T-helper 1 cell treated with Interleukin-12 subunit alpha and Interleukin-12 subunit beta and Interleukin-4 antibody, amounts not matched to agents 30 μg/mL and 1 μg/mL, for 36 hours (primary cell): ENCODE measurements at regions not wholly inside any gene's neighbourhood (a gene's known extent, or its start where the extent isn't known, plus 50 kb on each side); places are given as distances from the start of the nearest gene placed in this dataset.
"Not testable (repeated sequence)": the region's sequence is repeated elsewhere in the genome, so short reads cannot be mapped to it uniquely, and the experiment has no call there.

Experiments used
- H3K27ac Mint-ChIP-seq: one replicate; pipeline ENCODE4 v1.8.0; 2021; ENCODE audit warnings: mild to moderate bottlenecking, mixed read lengths
- H3K27me3 Mint-ChIP-seq: one replicate; pipeline ENCODE4 v1.8.0; 2021; ENCODE audit warnings: low read depth, mixed read lengths
- H3K36me3 Mint-ChIP-seq: one replicate; pipeline ENCODE4 v1.8.0; 2021; ENCODE audit warnings: low read depth, mixed read lengths
- H3K4me1 Mint-ChIP-seq: one replicate; pipeline ENCODE4 v1.8.0; 2021; ENCODE audit warnings: low read depth, mixed read lengths
- H3K4me3 Mint-ChIP-seq: one replicate; pipeline ENCODE4 v1.8.0; 2021; ENCODE audit warnings: mild to moderate bottlenecking, moderate library complexity, mixed read lengths
- H3K9me3 Mint-ChIP-seq: one replicate; pipeline ENCODE4 v1.8.0; 2021; ENCODE audit warnings: mixed read lengths

DNA sequence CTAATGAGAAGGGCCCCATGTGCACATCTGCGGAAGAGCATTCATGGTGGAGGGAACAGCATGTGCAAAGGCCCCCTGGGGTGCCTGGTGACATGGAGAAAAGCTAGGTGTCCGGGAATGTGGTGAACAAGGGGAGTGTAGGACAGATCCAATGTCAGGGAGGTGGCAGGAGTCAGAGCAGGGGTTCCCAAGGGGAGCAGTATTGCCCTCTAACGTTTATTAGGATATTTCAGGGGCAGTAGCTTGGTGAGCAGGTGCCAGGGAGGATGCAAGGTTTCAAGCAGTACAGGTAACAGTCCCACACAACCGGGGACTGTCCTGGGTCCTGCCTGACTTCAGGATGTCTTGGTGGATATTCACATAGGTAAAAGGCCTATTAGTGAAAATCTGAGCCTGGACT lies 209.6 kb downstream of the EMX2 start:
- no peak overlapping the region for H3K27ac Mint-ChIP-seq
- H3K36me3 Mint-ChIP-seq, result no peaks in the 10 kb centered on the region
- H3K9me3 Mint-ChIP-seq, result no peaks in the 10 kb centered on the region
- peaks cover 4% of the 10 kb centered on the region for H3K27me3 Mint-ChIP-seq
- no peaks in the 10 kb centered on the region for H3K4me1 Mint-ChIP-seq
- no peak overlapping the region for H3K4me3 Mint-ChIP-seq

DNA sequence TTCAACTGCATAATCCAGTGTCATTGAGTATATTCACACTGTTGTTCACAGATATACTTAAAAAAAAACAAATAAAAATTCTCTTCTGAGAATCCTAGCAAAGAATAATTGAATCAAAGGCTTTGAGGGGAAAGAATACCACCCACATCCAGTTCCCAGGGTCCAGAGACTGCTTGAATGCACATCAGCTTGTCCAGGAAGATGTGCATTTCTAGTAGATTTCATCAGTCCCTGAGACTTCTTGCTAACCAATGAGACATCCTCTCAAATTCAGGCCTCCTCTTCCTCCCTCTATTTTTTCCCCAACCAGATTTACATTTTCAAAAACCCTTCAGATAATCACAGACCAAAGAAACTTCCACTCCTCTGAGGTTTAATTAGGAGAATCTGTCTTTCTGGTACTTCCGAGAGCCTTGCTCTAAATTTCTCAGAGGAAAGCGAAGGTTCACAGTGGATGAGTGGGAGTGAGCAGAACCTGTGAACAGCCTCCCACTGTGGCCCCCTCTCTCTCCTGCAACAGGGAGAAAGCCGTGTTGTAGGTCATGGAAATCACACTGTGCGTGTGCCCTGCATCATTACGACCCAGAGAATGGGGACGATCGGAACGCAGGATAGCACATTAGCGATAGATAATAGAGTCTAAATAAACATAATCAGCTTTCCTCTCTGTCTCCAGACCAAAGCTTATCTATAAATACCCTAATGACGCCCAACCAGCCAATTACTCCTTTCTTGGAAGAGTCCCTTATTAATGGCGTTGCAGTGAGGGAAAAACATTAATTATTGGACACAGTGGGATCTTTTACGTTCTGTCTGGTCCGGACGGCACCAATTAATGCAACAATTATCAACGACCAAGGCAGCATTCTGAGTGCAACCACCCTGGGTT lies 212.5 kb downstream of the EMX2 start:
- no peaks in the 10 kb centered on the region for H3K4me1 Mint-ChIP-seq
- H3K9me3 Mint-ChIP-seq, result no peaks in the 10 kb centered on the region
- no peak overlapping the region for H3K27ac Mint-ChIP-seq
- H3K36me3 Mint-ChIP-seq, result no peaks in the 10 kb centered on the region
- H3K27me3 Mint-ChIP-seq, result peaks cover 7% of the 10 kb centered on the region
- H3K4me3 Mint-ChIP-seq, result no peak overlapping the region

DNA sequence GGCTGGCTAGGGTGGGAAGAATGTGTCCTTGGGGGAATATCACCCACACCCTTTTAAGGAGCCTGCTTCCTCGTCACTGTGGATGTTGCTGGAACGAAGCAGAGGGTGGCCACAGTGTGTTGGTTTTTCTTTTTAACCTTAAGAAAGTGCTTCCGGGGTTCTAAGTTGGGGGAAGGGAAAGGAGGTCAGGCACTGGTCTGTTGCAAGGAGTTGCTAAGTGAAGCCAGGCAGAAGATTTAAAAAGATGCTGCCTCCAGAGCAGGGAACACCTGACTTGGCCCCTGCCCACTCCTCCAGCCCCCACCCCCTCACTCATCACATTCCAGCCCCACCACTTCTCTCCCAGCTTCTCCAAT lies 213.1 kb downstream of the EMX2 start:
- Mint-ChIP-seq H3K4me1 (no peaks in the 10 kb centered on the region), H3K9me3 (no peaks in the 10 kb centered on the region), H3K36me3 (no peaks in the 10 kb centered on the region), H3K27ac (no peak overlapping the region), H3K4me3 (no peak overlapping the region), H3K27me3 (peaks cover 7% of the 10 kb centered on the region)

DNA sequence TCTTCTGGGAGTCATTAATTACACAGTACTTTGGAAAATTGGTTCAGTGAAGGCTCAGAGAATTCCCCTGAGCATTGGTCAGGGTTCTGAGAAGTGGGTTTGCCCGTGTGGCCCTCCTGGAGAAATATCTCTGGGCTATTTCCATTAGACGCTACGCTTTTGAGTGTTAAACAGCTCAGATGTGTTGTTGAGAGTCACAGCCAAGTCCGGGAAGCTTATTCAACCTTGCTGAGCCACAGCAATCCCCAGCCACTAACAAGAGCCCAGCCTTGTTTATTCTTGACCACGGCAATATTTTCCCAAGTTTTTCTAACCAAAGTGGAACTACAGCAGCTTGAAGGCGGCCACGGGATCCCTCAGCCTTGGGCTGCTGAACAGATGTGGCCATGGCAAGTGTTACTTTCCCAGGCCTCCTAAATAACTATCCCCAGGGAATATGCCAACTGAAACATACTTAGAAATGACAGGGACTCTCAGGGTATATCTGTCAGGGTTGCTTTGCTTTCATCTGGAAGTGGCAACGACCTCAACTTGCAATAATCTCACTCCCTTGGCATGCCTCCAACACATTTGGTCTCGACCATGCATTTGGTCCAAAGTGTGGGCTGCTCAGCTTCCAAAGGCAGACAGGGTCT lies 214.7 kb downstream of the EMX2 start:
- no peak overlapping the region for H3K4me3 Mint-ChIP-seq
- peaks cover 7% of the 10 kb centered on the region for H3K27me3 Mint-ChIP-seq
- no peaks in the 10 kb centered on the region for H3K9me3 Mint-ChIP-seq
- no peak overlapping the region for H3K27ac Mint-ChIP-seq
- no peaks in the 10 kb centered on the region for H3K36me3 Mint-ChIP-seq
- H3K4me1 Mint-ChIP-seq, result no peaks in the 10 kb centered on the region

DNA sequence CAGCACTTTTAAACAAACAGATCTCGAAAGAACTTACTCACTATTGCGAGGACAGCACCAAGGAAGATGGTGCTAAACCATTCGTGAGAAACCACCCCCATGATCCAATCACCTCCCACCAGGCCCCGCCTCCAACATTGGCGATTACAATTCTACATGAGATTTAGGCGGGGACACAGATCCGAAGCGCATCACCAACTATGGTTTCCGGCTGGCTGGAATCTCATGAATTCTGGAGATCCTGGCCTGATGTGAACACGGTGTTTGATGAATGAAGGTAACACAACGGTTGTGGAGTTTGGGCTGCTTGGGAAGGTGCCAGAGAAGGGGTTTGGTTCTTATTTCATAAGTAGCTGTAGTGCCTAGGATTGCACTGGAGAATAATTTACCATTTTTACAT lies 216.7 kb downstream of the EMX2 start:
- no peak overlapping the region for H3K27ac Mint-ChIP-seq
- H3K27me3 Mint-ChIP-seq, result peaks cover 11% of the 10 kb centered on the region
- no peaks in the 10 kb centered on the region for H3K9me3 Mint-ChIP-seq
- H3K4me3 Mint-ChIP-seq, result no peak overlapping the region
- H3K36me3 Mint-ChIP-seq, result no peaks in the 10 kb centered on the region
- H3K4me1 Mint-ChIP-seq, result no peaks in the 10 kb centered on the region

DNA sequence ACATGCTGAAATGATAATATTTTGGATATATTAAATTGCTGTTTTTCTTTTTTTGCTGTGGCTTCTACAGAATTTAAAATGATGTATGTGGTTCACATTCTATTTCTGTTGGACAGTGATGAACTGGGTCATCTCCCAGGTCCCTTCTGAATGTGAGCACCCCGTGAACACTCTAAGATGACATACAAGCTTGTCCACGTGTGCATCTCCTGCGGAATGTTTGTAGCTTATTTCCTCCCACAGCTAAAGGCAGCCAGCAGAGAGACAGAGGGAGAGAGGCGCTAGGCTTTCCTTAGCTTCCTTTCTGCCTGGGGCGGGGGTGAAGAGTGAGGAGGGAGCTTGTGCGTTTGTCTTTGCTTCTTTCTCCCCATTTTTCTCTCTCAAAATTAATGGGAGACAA lies 219.1 kb downstream of the EMX2 start:
- Mint-ChIP-seq H3K27me3 (peaks cover 7% of the 10 kb centered on the region), H3K36me3 (no peaks in the 10 kb centered on the region), H3K4me1 (no peaks in the 10 kb centered on the region), H3K27ac (no peak overlapping the region), H3K4me3 (no peak overlapping the region), H3K9me3 (no peaks in the 10 kb centered on the region)

DNA sequence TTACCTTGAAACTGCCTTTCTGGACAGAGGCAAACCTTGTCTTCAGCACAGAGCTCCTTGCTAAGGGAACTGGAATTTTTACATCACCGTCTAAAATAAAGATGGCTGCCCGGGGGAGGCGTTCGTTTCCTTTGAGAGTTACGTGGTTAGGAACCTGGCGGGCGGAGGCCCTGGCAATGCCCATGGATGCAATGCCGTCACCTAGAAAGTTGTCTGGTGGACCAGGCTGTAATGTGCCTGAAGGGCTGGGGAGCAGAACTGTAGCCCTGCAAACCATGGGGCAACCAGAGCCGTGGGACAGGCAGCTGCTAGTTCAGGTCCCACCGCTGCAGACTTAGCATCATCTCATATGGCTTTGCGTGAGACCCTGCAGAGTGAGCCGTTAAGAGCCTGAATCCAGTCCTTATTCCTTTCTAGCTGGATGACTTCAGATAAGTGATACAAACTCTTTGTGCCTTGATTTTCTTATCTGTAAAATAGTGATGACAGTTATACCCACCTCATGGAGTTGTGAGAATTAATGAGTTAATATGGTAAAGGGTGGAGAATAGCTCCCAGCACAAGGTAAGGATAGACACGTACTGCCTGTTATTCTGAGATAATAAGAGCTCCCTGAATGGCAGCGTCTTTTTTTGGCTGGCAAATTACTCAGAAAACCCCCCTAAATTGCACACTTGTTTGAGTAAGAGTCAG lies 219.7 kb downstream of the EMX2 start:
- no peak overlapping the region for H3K4me3 Mint-ChIP-seq
- H3K4me1 Mint-ChIP-seq, result no peaks in the 10 kb centered on the region
- H3K27me3 Mint-ChIP-seq, result peaks cover 7% of the 10 kb centered on the region
- no peaks in the 10 kb centered on the region for H3K36me3 Mint-ChIP-seq
- no peak overlapping the region for H3K27ac Mint-ChIP-seq
- no peaks in the 10 kb centered on the region for H3K9me3 Mint-ChIP-seq

DNA sequence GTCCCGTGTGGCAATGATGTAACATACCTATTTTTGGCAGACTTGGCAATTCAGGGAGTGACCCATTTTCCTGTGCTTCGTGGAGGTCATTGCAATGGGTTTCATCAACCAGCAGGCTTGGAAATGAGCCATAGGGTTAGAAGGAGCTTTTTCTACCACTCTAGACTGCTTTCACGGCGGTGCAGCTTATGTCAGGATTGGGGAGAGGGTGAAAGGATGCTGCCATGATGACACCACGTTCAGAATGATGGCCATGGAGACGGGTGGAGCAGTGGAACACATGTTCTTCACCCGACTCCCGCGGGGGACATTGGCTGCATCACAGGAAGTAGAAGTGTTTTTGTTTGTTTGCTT lies 220.2 kb downstream of the EMX2 start:
- Mint-ChIP-seq H3K27ac (no peak overlapping the region), H3K4me1 (no peaks in the 10 kb centered on the region), H3K27me3 (peaks cover 4% of the 10 kb centered on the region), H3K9me3 (no peaks in the 10 kb centered on the region), H3K4me3 (no peak overlapping the region), H3K36me3 (no peaks in the 10 kb centered on the region)

DNA sequence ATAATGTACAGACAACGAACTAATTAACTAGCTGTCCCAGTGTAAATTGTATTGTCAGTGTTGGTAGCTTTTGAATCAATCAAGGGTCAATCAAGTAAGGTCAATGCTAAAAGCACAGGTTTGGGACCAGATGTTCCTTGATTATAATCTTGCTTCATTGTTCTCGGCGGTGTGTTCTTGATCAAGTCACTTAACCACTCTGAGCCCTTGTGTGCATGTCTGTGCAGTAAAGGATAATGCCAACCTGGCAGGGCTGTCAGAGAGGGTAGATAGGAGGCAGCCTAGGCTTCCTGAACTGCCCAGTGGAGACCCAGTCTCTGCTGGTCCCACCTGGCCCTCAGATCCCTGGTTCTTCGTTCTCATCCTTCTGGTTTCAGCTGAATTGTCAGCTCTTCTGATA lies 221.0 kb downstream of the EMX2 start:
- peaks cover 4% of the 10 kb centered on the region for H3K27me3 Mint-ChIP-seq
- H3K27ac Mint-ChIP-seq, result no peak overlapping the region
- no peaks in the 10 kb centered on the region for H3K36me3 Mint-ChIP-seq
- no peaks in the 10 kb centered on the region for H3K9me3 Mint-ChIP-seq
- H3K4me1 Mint-ChIP-seq, result no peaks in the 10 kb centered on the region
- no peak overlapping the region for H3K4me3 Mint-ChIP-seq

DNA sequence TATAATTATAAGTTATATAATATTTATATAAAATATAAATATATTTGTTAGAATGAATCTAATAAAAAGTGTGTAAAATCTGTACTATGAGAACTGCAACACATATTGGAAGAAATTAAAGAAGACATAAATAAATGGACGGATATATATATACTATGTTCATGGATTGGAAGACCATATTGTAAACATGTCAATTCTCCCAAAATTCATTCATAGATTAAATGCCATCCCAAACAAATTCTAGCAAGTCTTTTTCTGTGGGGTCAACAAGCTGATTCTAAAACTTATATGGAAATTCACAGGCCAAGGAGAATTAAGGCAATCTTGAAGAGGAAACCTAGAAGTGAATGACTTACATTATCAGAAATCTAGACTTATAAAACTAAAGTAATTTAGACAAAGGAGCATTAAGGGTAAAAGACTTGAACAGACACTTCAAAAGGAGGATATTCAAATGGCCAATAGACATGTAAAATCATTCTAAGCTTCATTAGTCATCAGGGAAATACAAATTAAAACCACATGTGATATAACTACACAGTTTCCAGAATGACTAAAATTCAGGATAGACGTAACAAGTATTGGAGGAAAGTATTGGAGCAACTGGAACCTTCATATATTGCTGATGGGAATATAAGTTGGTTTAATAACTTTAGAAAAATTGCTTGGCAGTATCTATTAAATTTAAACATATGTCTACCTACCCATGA lies 225.9 kb downstream of the EMX2 start:
- H3K27ac Mint-ChIP-seq, result no peak overlapping the region
- H3K4me1 Mint-ChIP-seq, result no peaks in the 10 kb centered on the region
- peaks cover 9% of the 10 kb centered on the region for H3K27me3 Mint-ChIP-seq
- no peaks in the 10 kb centered on the region for H3K36me3 Mint-ChIP-seq
- H3K4me3 Mint-ChIP-seq, result no peak overlapping the region
- no peaks in the 10 kb centered on the region for H3K9me3 Mint-ChIP-seq

DNA sequence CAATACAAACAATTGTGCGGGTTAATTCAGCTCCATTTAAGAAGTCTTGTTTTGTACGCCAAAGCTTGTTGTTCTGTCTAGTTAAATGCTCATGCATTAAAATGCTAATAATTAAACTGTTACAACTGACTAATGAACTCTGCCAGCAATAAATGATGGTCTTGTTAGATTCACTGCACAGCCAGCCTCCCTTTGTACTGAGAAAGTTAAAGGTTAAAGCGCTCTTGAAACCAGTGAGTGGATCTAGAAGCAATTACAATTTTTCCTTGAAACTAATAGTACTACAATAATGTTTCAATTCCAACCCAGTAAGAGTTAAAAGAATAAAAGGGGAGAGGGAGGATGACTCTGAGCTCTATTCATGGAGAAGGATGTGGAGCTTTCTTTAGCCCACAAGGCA lies 233.0 kb downstream of the EMX2 start:
- no peak overlapping the region for H3K27ac Mint-ChIP-seq
- H3K4me1 Mint-ChIP-seq, result no peaks in the 10 kb centered on the region
- no peak overlapping the region for H3K4me3 Mint-ChIP-seq
- no peaks in the 10 kb centered on the region for H3K9me3 Mint-ChIP-seq
- no peaks in the 10 kb centered on the region for H3K27me3 Mint-ChIP-seq
- H3K36me3 Mint-ChIP-seq, result no peaks in the 10 kb centered on the region

DNA sequence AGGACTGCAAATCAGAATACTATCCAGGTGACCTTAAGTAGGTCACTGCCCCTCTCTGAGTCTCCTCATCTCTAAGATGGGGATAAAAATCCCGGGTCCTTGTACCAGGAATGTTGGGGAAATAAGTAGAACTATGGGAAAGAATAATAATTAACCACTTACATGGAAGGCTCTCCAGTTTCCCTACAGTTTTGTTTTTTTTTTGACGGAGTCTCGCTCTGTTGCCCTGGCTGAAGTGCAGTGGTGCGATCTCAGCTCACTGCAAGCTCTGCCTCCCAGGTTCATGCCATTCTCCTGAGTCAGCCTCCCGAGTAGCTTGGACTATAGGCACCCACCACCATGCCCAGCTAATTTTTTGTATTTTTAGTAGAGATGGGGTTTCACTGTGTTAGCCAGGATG lies 234.7 kb downstream of the EMX2 start:
- not testable (repeated sequence) for H3K27ac Mint-ChIP-seq, H3K9me3 Mint-ChIP-seq, H3K4me3 Mint-ChIP-seq, H3K36me3 Mint-ChIP-seq, H3K4me1 Mint-ChIP-seq, H3K27me3 Mint-ChIP-seq

DNA sequence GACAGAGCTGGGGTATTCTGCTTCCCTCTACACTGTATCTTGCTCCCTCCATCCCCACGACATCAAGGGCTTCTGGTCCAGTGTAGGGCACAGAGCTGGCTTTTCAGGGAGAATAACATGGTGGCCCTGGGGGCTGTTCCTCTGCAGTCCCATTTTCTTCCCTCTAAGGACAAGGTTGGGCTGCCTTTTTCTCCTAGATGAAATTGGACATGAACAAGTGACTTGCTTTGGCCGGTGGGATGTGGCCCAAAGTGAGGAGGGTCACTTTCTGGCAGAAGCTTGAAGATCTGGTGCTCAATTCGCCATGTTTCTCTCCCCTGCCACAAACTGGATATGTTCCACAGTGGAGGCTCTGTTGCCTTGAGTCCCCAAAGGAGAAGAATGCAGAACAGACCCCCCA lies 235.7 kb downstream of the EMX2 start:
- Mint-ChIP-seq H3K9me3 (no peaks in the 10 kb centered on the region), H3K4me1 (no peaks in the 10 kb centered on the region), H3K27ac (no peak overlapping the region), H3K36me3 (no peaks in the 10 kb centered on the region), H3K27me3 (no peaks in the 10 kb centered on the region), H3K4me3 (no peak overlapping the region)

DNA sequence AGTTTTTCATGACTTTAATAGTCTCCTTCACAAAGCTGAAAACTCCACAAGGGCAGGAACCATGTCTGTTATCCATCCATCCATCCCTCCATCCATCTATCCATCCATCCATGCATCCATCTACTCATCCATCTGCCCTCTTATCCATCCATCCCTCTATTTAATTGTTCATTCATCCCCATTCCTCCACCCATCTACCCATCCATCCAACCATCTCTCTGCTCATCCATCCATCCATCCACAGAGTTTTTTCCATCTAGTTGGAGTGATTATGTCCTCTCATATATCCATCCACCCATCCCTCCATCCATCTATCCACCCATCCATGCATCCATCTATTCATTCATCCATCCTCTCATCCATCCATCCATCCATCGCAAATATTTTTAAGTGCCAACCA lies 237.9 kb downstream of the EMX2 start:
- H3K4me1 Mint-ChIP-seq, result no peaks in the 10 kb centered on the region
- H3K4me3 Mint-ChIP-seq, result no peak overlapping the region
- H3K27me3 Mint-ChIP-seq, result peaks cover 6% of the 10 kb centered on the region
- no peaks in the 10 kb centered on the region for H3K9me3 Mint-ChIP-seq
- H3K36me3 Mint-ChIP-seq, result no peaks in the 10 kb centered on the region
- no peak overlapping the region for H3K27ac Mint-ChIP-seq
